ENCODE measurements at regions not wholly inside any gene's neighbourhood (a gene's known extent, or its start where the extent isn't known, plus 50 kb on each side); places are given as distances from the start of the nearest gene placed in this dataset.

DNA sequence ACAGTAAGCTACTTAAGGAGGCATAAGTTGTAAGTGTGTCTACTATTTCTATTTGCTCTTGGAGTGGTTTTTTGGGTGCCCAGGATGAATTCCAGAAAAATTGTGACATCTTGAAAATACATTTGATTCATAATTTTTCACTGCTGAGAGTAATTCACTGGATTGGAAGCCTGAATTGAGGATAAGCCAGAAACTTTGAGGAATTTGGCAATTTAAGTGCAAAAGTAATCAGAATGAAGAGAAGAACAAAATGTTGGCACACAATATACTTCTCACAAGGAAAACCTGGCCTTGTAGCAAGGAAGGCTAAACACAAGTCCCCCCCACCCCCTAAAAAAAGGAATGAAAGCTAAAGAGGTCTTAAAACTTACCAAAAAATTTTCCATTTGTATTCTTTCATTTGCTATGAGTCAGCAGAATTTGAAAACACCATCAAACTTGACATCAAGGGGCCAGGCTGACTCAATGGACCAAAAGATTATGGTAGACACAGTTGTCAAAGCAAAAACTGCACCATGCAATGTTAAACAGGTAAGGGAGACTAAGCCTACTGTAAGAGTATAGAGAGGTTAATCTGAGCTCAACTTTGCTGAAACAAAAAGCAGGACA, 840.0 kb downstream of the FRK start:
- H3K27ac ChIP-seq (ENCODE audit: low read depth, low read length) = no peak overlapping the region

DNA sequence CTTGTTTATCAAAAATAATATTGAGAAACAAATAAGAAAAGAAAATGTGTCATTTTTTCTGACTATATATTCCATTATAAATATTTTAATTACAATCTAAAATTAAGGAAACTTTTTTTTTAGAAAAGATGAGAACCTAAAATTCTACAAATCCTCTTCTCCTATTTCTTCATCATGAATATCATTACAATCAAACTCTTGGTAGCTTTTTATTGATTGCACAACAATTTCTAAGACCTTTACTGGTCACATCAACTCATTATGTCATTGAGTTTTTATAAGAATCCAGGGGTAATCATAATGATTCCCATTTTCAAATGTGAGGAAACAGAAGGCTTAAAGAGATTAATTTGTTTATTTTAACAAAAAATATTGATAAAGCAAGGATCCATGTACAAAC, 841.0 kb downstream of the FRK start:
- Histone ChIP-seq H3K4me2 (ENCODE audit: low read length) (no peak overlapping the region), H2BK5ac (ENCODE audit: low read length) (no peak overlapping the region), H3K36me3 (ENCODE audit: control insufficient read depth, insufficient read depth, low read length) (no peaks in the 10 kb centered on the region), H3K27ac (ENCODE audit: low read depth, low read length) (no peak overlapping the region), H2BK15ac (replicated peaks; ENCODE audit: low read depth) (no peak overlapping the region), H2AK5ac (ENCODE audit: low read length) (no peak overlapping the region), H3K23ac (ENCODE audit: low read length) (no peak overlapping the region), H3K4me3 (ENCODE audit: low read length) (no peak overlapping the region), H4K8ac (ENCODE audit: low read depth, low read length) (no peak overlapping the region), H3K9ac (ENCODE audit: low read length) (no peak overlapping the region), H3K79me1 (ENCODE audit: low read length) (no peaks in the 10 kb centered on the region), H2BK120ac (ENCODE audit: low read depth, low read length) (no peak overlapping the region), H3K4ac (ENCODE audit: low read depth, low read length) (no peak overlapping the region), H3K79me2 (ENCODE audit: control insufficient read depth, insufficient read depth, low read length) (no peaks in the 10 kb centered on the region), H4K5ac (ENCODE audit: low read length) (no peak overlapping the region), H3K27me3 (ENCODE audit: insufficient read depth, low read length, poor library complexity) (no peaks in the 10 kb centered on the region), H3K18ac (ENCODE audit: low read length) (no peak overlapping the region), H3K4me1 (ENCODE audit: control insufficient read depth, low read depth, low read length) (no peaks in the 10 kb centered on the region), H3K56ac (ENCODE audit: low read length) (no peak overlapping the region)
- DNase-seq = no peak

More for the DNA sequence above, 840.0 kb downstream of the FRK start:
- Histone ChIP-seq H3K36me3 (ENCODE audit: control insufficient read depth, insufficient read depth, low read length) (no peaks in the 10 kb centered on the region), H3K4me2 (ENCODE audit: low read length) (no peak overlapping the region), H2BK5ac (ENCODE audit: low read length) (no peak overlapping the region), H3K4ac (ENCODE audit: low read depth, low read length) (no peak overlapping the region), H2BK120ac (ENCODE audit: low read depth, low read length) (no peak overlapping the region), H3K4me3 (ENCODE audit: low read length) (no peak overlapping the region), H3K23ac (ENCODE audit: low read length) (no peak overlapping the region), H3K79me1 (ENCODE audit: low read length) (no peaks in the 10 kb centered on the region), H3K9ac (ENCODE audit: low read length) (no peak overlapping the region), H3K18ac (ENCODE audit: low read length) (no peak overlapping the region), H4K5ac (ENCODE audit: low read length) (no peak overlapping the region), H4K8ac (ENCODE audit: low read depth, low read length) (no peak overlapping the region), H3K4me1 (ENCODE audit: control insufficient read depth, low read depth, low read length) (no peaks in the 10 kb centered on the region), H3K79me2 (ENCODE audit: control insufficient read depth, insufficient read depth, low read length) (no peaks in the 10 kb centered on the region), H3K56ac (ENCODE audit: low read length) (no peak overlapping the region), H3K27me3 (ENCODE audit: insufficient read depth, low read length, poor library complexity) (no peaks in the 10 kb centered on the region), H2AK5ac (ENCODE audit: low read length) (no peak overlapping the region), H2BK15ac (replicated peaks; ENCODE audit: low read depth) (no peak overlapping the region)
- DNase-seq = no peak

DNA sequence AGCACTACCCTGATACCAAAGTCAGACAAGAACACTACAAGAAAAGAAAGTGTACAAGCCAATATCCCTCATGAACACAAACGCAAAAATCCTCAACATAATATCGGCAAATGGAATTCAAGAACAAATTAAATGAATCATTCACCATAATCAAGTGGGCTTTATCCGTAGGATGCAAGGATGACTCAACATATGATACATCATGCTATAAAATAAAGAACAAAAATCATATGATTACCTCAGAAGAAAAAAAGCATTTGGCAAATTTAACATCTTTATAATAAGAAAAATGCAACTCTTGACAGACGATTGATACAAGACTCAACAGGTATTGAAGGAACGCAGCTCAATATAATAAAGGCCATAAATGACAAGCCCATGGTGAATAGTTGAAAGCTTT, 843.9 kb downstream of the FRK start:
- no CpG with 5 or more reads among the region's 5 CpGs for WGBS (ENCODE audit: extremely low coverage, insufficient coverage, low lambda C conversion rate)
- no peak overlapping the region for H3K4ac ChIP-seq (ENCODE audit: low read depth, low read length)

GRCh38 chr6:115214283-115214682, 846.4 kb downstream of the FRK start:
- H3K27ac ChIP-seq (ENCODE audit: low read depth, low read length) = no peak overlapping the region
- H2AK5ac ChIP-seq (ENCODE audit: low read length) = no peak overlapping the region
- no peaks in the 10 kb centered on the region for H3K4me1 ChIP-seq (ENCODE audit: control insufficient read depth, low read depth, low read length)
- H3K56ac ChIP-seq (ENCODE audit: low read length) = no peak overlapping the region
- DNase-seq = no peak
- no peak overlapping the region for H3K4me2 ChIP-seq (ENCODE audit: low read length)
- H3K4me3 ChIP-seq (ENCODE audit: low read length) = no peak overlapping the region
- WGBS (ENCODE audit: extremely low coverage, insufficient coverage, low lambda C conversion rate) = no CpG with 5 or more reads among the region's 1 CpG
- H3K18ac ChIP-seq (ENCODE audit: low read length) = no peak overlapping the region
- H3K23ac ChIP-seq (ENCODE audit: low read length) = no peak overlapping the region
- no peaks in the 10 kb centered on the region for H3K79me1 ChIP-seq (ENCODE audit: low read length)
- no peak overlapping the region for H4K5ac ChIP-seq (ENCODE audit: low read length)
- no peaks in the 10 kb centered on the region for H3K36me3 ChIP-seq (ENCODE audit: control insufficient read depth, insufficient read depth, low read length)
- no peak overlapping the region for H2BK5ac ChIP-seq (ENCODE audit: low read length)
- no peaks in the 10 kb centered on the region for H3K27me3 ChIP-seq (ENCODE audit: insufficient read depth, low read length, poor library complexity)
- H2BK120ac ChIP-seq (ENCODE audit: low read depth, low read length) = no peak overlapping the region
- no peaks in the 10 kb centered on the region for H3K79me2 ChIP-seq (ENCODE audit: control insufficient read depth, insufficient read depth, low read length)
- no peak overlapping the region for H3K9ac ChIP-seq (ENCODE audit: low read length)
- H3K4ac ChIP-seq (ENCODE audit: low read depth, low read length) = no peak overlapping the region
- no peak overlapping the region for H4K8ac ChIP-seq (ENCODE audit: low read depth, low read length)
- no peak overlapping the region for H2BK15ac ChIP-seq (replicated peaks; ENCODE audit: low read depth)

More for the DNA sequence above, 843.9 kb downstream of the FRK start:
- Histone ChIP-seq H3K4me2 (ENCODE audit: low read length) (no peak overlapping the region), H3K18ac (ENCODE audit: low read length) (no peak overlapping the region), H2BK120ac (ENCODE audit: low read depth, low read length) (no peak overlapping the region), H3K4me3 (ENCODE audit: low read length) (no peak overlapping the region), H3K27me3 (ENCODE audit: insufficient read depth, low read length, poor library complexity) (no peaks in the 10 kb centered on the region), H2BK5ac (ENCODE audit: low read length) (no peak overlapping the region), H4K8ac (ENCODE audit: low read depth, low read length) (no peak overlapping the region), H3K9ac (ENCODE audit: low read length) (no peak overlapping the region), H3K4me1 (ENCODE audit: control insufficient read depth, low read depth, low read length) (no peaks in the 10 kb centered on the region), H2BK15ac (replicated peaks; ENCODE audit: low read depth) (no peak overlapping the region), H4K5ac (ENCODE audit: low read length) (no peak overlapping the region), H3K79me1 (ENCODE audit: low read length) (no peaks in the 10 kb centered on the region), H3K79me2 (ENCODE audit: control insufficient read depth, insufficient read depth, low read length) (no peaks in the 10 kb centered on the region), H3K23ac (ENCODE audit: low read length) (no peak overlapping the region), H3K36me3 (ENCODE audit: control insufficient read depth, insufficient read depth, low read length) (no peaks in the 10 kb centered on the region), H3K56ac (ENCODE audit: low read length) (no peak overlapping the region), H3K27ac (ENCODE audit: low read depth, low read length) (no peak overlapping the region), H2AK5ac (ENCODE audit: low read length) (no peak overlapping the region)
- DNase-seq = no peak

- H3K79me1 ChIP-seq (ENCODE audit: low read length) = no peaks in the 10 kb centered on the region
- WGBS (ENCODE audit: extremely low coverage, insufficient coverage, low lambda C conversion rate) = no CpG with 5 or more reads among the region's 4 CpGs
These were observed 857.3 kb downstream of the FRK start for GRCh38 chr6:115203381-115203780.

DNA sequence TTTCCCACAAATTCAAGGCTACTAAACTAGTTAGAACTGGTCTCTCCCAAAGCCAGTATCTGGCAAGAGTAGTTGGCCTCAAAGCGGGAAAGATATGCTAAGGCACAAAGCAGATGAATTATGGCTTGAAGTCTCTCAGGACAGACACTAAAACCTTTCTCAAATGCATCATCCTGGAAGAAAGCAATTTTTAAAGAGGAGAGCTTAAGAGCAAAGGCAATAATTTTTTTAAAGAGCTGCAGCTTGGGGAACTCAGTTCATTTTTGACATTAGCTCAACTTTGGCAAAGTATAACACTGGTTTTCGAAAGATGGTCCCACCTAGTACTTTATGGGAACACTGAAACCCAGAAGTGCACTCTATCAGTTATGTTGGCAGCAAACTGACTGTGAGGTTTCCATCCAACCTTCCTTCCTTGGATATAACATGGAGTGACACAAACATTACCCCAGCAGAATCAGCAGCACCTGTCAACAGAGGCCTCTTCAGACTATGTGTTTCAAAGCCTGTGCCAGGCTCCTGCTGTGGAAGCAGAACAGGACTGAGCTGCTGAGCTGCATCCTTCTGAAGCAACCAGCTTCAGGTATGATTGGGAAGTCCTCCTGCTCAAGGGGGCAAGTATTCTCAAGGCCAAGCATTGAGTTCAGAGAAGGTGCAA, 852.3 kb upstream of the HS3ST5 start:
- no peak overlapping the region for H3K56ac ChIP-seq (ENCODE audit: low read length)
- H2BK5ac ChIP-seq (ENCODE audit: low read length) = no peak overlapping the region
- no peak overlapping the region for H2AK5ac ChIP-seq (ENCODE audit: low read length)
- no peak overlapping the region for H3K23ac ChIP-seq (ENCODE audit: low read length)
- H4K8ac ChIP-seq (ENCODE audit: low read depth, low read length) = no peak overlapping the region
- no peaks in the 10 kb centered on the region for H3K79me1 ChIP-seq (ENCODE audit: low read length)
- no CpG with 5 or more reads among the region's 2 CpGs for WGBS (ENCODE audit: extremely low coverage, insufficient coverage, low lambda C conversion rate)
- no peaks in the 10 kb centered on the region for H3K4me1 ChIP-seq (ENCODE audit: control insufficient read depth, low read depth, low read length)
- no peak overlapping the region for H3K18ac ChIP-seq (ENCODE audit: low read length)
- DNase-seq = no peak
- no peak overlapping the region for H3K4ac ChIP-seq (ENCODE audit: low read depth, low read length)
- H3K4me2 ChIP-seq (ENCODE audit: low read length) = no peak overlapping the region
- no peak overlapping the region for H2BK15ac ChIP-seq (replicated peaks; ENCODE audit: low read depth)
- no peaks in the 10 kb centered on the region for H3K27me3 ChIP-seq (ENCODE audit: insufficient read depth, low read length, poor library complexity)
- H4K5ac ChIP-seq (ENCODE audit: low read length) = no peak overlapping the region
- no peak overlapping the region for H3K4me3 ChIP-seq (ENCODE audit: low read length)
- H3K79me2 ChIP-seq (ENCODE audit: control insufficient read depth, insufficient read depth, low read length) = no peaks in the 10 kb centered on the region
- H3K27ac ChIP-seq (ENCODE audit: low read depth, low read length) = no peak overlapping the region
- no peak overlapping the region for H2BK120ac ChIP-seq (ENCODE audit: low read depth, low read length)
- no peak overlapping the region for H3K9ac ChIP-seq (ENCODE audit: low read length)
- no peaks in the 10 kb centered on the region for H3K36me3 ChIP-seq (ENCODE audit: control insufficient read depth, insufficient read depth, low read length)

More at GRCh38 chr6:115203381-115203780, 857.3 kb downstream of the FRK start:
- Histone ChIP-seq H3K4me3 (ENCODE audit: low read length) (no peak overlapping the region), H4K5ac (ENCODE audit: low read length) (no peak overlapping the region), H2BK120ac (ENCODE audit: low read depth, low read length) (no peak overlapping the region), H3K4ac (ENCODE audit: low read depth, low read length) (no peak overlapping the region), H3K36me3 (ENCODE audit: control insufficient read depth, insufficient read depth, low read length) (no peaks in the 10 kb centered on the region), H2AK5ac (ENCODE audit: low read length) (no peak overlapping the region), H3K23ac (ENCODE audit: low read length) (no peak overlapping the region), H3K9ac (ENCODE audit: low read length) (no peak overlapping the region), H3K56ac (ENCODE audit: low read length) (no peak overlapping the region), H3K18ac (ENCODE audit: low read length) (no peak overlapping the region), H3K27me3 (ENCODE audit: insufficient read depth, low read length, poor library complexity) (no peaks in the 10 kb centered on the region), H3K79me2 (ENCODE audit: control insufficient read depth, insufficient read depth, low read length) (no peaks in the 10 kb centered on the region), H2BK5ac (ENCODE audit: low read length) (no peak overlapping the region), H3K27ac (ENCODE audit: low read depth, low read length) (no peak overlapping the region), H3K4me1 (ENCODE audit: control insufficient read depth, low read depth, low read length) (no peaks in the 10 kb centered on the region), H2BK15ac (replicated peaks; ENCODE audit: low read depth) (no peak overlapping the region), H4K8ac (ENCODE audit: low read depth, low read length) (no peak overlapping the region), H3K4me2 (ENCODE audit: low read length) (no peak overlapping the region)
- no peak for DNase-seq

Data from mesendoderm (in vitro differentiated cells).